T1000 (cell line): ENCODE measurements at regions not wholly inside any gene's neighbourhood (a gene's known extent, or its start where the extent isn't known, plus 50 kb on each side); places are given as distances from the start of the nearest gene placed in this dataset.

Experiments
- DNase-seq: peaks from one replicate; lab custom pipeline; 2025; ENCODE audit warnings: mixed read lengths; lab: John Stamatoyannopoulos, UW

DNA sequence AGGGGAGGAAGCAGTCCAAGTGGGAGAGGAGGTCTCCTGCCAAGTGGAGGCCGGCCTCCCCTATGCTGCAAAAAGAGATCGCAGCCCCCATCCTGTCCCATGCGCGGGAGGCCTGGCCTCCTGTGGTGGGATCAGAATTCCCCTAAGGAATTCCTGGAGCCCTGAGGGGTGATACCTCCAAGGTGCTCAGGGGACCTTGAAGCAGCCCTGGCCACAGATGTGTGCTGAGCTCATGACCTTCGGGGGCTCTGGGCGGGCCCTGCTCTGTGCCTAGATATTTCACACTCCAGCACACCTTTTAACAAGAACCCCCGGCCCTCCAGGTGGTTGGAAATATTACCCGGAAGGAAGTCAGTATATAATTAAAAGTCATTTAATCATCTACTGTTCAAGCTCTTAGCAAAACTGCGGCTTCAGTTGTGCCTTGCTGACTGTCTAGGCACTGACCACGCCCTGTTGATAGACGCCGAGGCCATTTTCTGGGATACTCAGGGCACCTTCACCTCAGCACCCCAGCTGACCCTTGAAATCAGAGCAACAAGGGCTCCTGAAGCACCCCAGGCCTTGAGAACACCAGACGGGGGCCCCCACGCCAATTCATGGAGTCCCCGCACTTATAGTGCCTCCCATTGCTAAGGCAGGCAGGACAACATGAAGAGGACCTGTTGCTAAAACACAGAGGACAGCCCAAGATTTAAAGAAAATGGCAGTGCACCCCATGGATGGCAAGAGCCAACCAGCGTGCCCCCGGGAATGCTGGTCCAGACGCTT, 119.1 kb downstream of the NDUFA10 start:
- no peak for DNase-seq

DNA sequence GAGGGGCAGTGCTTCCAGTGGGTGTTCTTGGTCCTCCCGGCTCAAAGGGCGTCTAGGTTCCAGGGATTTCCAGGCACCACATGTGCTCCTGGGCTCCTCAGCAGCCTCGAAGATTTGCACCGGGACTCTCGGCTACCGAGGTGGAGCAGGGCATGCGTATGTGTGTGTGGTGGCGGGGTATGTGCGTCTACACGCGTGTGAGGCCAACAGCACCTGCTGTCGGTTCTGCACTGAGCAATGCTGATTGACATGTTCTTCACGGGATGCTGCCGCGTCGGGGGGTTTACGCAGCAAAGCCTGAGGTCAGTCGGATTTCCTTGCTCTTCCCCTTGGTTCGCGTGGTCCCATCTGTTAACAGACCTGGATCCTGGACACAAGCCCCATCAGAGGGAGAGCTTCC, 119.8 kb downstream of the NDUFA10 start:
- DNase-seq: no peak

DNA sequence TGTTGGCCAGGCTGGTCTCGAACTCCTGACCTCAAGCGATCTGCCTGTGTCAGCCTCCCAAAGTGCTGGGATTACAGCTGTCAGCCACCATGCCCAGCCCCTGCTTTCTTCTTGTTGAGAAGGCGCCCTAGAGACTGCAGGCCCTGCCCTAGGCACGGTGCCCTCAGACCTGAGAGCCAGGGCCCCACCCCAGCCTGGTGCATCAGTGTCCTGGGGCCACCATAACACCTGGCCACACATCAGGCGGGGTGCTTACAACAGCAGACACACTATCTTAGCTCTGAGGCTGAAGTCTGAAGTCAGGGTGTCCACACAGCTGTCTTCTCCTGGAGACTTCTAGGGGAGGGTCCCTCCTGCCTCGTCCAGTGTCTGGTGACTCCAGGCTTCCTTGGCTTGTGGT, 120.6 kb downstream of the NDUFA10 start:
- DNase-seq: no peak

DNA sequence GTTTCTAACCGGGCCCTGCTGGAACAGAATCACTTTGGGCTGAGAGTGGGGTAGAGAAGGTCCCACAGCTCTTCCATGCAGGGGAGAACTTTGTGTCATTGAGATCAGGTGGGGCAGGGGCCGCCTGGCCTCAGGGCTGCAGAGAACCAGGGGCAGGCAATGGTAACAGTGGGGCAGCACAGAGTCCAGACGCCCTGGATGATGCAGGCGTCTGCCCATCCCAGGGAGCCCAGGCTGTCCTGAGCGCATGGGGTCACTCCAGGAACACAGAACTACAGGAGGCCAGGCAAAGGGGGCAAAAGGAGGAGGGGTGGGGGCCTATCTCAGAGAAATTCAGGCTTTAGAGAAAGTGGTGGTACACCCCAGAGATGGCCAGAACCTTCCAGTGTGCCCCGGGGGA, 121.3 kb downstream of the NDUFA10 start:
- no peak for DNase-seq

DNA sequence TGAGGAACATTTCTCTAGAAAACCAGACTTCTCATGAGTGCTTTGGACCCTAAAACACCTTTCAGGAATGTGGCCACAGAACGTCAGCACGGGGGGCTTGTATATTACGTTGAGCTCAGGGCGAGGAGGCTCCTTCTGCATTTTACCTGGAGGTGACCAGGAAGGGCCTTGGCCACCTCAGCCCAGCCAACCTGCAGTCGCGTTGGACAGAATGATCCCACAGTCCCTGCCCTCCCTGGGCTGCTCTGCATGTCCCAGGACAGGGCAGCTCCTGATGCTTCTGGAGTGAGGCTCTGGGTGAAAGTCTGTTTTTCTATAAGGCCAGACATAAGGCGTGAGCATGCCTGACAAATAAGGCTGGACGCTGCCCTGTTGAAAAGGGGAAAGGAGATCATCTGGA, 121.9 kb downstream of the NDUFA10 start:
- DNase-seq: no peak

DNA sequence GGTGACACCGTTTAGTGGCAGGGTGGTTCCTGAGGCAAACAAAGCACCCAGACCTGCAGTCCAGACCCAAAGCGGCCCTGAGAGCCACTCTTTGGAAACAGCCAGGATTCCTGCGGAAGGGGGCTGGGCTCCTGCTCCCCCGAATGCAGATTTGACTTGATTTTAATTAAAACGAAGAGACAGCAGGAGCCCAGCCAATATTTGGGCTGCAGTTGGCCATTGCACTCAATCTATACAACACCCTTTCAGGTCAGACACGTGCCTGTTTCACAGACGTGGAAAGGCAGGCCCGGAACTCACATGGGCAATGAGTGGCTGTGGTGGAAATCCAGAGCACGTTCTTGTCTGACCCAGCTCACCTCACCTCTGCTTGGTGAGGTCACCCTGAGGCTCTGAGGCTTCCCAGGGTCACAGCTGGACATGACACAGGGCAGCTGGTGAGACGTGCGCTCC, 122.4 kb downstream of the NDUFA10 start:
- DNase-seq: no peak

DNA sequence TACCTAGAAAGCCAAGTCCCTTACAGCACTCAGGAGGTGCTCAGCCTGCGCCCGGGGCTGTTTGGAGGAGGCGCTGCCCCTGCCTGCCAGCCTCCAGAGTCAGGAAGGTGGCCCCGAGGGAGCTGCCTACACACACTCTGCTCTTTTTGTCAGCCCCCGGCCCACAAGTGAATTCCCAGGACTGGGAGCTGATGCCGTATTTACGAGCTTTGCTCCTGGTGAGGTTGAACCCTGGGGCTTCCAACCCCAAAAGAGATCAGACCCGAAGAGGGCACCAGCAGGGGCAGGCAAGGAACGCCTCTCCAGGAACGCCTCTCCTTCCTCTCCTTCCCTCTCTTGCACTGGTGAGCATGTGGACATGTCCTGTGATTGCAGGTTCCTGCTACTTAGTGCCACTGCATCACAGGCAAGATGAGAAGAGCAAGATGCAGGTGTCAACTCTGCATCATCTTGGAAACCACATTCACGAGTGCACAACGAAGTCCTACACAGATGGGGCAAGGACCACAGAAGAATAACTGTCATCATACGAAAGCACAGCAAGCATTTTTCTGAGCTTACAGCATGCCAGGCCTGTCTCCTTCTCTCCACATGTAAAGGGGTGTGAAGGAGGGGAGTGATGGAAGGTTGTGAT, 126.7 kb downstream of the NDUFA10 start:
- DNase-seq: no peak

DNA sequence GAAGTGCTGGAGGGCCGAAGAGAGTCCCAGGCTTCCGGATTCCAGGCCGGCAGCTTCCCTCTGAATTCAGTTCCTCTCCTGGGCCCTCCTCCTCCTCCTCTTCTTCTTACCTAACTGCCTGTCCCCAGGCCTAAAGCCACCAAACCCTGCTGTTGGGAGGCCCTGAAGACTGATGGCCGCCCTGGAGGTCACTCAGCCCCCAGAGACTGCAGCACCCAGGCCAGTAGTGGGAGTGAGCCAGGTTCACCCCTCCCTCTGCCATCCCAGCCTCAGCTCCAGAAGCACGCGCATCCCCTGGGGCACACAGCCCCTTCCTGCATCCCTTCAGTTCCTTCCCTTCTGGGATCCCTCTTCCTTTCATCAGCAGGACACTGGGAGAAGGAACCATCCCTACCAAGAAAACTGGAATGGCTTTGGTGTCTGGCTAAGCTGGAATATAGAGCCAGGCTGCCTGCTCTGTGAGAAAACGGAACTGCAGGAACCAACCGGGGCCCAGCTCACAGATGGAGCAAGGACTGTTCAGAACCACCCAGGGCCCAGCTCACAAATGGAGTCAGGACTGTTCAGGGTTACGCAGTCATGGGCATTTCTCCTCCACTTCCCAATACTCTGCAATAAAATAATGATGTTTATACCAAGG, 127.4 kb downstream of the NDUFA10 start:
- DNase-seq: no peak

DNA sequence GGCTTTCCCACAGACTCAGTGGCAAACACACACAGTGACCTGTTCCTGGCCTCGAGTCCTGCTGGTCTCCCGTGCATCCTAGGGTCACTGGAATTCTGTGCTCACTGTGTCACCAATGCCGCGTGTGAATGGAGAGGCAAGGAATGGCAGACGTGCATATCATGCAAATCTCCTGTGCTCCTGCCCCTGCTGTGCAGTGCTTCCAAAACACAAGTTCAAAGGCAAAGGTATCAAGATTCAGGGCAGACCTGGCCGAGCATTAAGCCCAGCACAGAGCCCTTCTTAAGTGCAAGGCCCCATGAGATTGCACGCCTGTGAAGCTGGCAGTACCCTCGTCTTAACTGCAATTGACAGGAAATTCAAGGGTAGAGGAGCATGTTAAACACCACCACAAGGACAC, 129.1 kb downstream of the NDUFA10 start:
- no peak for DNase-seq

DNA sequence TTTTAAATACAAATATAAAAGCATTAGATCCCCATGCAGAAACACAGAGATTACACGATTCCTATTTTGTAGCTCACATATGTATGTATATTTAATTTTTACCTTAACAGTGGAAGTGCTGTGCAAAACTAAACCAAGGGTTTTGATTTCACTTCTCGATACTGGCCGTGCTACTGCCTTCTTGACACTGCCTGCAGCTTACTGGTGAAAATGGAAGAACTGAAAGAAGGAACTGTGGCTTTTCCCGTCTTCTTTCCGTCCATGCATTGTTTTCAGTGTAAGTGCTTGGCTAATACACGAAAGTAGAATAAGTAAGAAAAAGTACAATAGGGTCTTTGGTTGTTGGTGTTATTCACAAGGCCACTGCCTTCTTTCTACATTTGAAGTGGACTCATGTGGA, 129.5 kb downstream of the NDUFA10 start:
- no peak for DNase-seq

DNA sequence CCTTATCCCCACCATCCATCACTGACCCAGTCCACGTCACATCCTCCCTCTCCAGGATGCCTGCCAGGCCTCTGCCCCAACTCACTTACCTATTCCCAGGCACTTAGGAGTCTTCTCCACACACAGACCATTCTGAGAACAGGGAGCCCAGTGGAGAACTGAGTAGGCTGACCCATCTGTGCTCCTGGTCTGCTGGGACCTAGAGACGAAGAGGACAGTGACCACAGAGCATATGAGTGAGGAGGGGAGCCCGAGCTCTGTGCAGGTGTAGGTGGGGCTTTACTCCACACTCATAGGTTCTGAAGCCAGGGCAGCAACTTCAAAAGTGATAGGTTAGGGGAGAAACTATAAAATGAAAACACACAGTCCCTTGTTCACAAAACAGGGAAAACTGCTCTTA, 130.0 kb downstream of the NDUFA10 start:
- no peak for DNase-seq

DNA sequence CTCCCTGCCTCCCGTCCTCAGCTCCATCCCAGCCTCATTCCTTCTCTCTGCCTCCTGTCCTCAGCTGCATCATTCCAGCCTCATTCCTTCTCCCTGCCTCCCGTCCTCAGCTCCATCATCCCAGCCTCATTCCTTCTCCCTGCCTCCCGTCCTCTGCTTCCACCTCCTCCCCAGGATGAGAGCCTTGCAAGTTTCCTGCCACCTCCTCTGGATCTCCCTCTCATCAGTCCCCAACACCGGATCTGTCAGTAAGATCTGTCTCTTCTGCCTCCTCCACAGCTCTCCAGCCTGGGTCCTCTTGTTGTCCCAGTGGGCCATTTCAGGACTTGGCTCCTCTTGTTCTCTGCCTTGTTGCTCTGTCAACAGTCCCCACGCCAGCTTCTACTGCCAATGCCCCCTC, 130.9 kb downstream of the NDUFA10 start:
- DNase-seq: no peak

DNA sequence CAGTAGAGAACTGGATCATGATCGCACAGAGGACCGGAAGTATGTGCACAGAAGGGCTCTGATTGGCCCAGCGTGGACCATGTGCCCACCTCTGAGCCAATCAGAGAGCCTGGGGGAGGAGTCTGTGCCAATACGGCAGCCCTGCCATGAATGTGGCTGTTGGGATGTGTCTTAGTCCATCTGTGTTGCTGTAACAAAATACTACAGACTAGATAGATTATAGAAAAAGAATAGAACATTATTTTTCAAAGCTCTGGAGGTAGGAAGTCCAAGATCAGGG, 132.0 kb downstream of the NDUFA10 start:
- no peak for DNase-seq

DNA sequence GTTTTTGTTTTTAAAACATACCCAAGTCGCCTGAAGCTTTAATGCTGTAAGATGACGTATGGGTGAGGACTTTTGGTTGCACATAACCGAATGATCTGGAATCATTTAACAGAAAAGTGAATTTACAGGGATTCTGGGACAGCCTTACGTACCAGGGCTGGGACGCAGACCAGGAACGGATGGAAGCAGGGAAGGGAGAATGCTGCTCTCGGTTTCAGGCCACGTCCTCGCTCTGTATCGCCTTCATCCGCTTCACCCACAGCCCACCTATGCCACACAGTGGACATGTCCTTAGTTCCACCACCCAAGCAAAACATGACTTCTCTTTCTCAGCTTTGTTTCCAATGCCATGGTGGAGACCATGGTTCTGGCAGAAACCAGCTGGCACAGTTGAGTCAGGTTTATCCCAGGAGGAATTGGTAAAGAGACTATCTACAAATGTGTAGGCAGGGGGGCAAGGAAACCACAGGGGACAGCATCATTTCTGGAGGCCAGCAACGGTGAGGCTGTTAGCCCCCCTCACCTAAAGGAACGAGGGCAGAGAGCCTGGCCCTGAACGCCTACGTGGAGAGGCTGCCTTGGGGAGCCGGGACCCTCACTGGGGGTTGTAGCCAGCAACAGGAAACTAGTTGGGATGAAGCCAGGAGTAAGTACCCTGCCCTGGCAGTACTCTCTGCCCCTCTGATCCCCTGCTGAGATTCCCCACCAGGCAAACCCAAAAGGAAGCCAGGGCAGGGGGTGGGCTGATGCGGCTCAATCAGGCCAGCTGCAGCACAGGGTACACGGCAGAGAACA, 132.5 kb downstream of the NDUFA10 start:
- DNase-seq: no peak

DNA sequence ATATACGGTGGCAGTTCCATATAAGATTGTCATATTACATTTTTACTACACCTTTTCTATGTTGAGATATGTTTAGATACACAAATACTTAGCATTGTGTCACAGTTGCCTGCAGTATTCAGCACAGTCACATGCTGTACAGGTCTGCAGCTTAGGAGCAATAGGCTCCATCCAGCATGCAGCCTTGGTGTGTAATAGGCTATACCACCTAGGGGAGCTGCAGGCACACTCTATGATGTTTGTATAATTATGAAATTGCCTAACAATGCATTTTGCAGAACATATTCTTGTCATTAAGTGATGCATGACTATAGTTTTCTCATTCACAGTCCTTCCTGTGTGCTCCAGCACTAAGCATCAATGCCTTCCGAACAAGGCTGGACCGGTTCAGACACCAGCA, 133.4 kb downstream of the NDUFA10 start:
- no peak for DNase-seq

DNA sequence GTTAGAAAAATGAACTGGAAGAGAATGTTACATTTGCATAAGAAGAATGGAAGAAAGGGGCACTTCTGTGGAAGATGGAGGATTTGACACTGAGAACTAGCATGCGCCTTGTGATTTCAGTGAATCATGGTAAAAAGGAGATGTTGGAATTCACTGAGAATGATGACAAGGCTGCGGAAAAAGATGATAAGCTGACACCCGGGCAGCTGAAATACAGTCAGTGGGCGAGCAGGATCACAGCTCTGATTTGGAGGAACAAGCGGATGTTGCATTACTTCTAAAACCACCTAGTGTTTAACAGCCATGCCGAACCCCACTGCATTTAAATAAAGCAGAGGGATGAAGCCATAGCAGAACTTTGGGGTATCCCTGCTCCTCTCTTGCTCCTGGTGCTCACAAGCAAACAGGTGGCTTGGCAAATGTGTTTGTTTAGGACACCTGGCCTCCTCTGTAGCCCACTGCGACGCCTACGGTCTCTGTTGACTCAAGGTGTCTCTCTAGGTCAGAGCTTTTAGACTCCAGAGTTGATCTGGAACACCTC, 134.9 kb downstream of the NDUFA10 start:
- DNase-seq: no peak

DNA sequence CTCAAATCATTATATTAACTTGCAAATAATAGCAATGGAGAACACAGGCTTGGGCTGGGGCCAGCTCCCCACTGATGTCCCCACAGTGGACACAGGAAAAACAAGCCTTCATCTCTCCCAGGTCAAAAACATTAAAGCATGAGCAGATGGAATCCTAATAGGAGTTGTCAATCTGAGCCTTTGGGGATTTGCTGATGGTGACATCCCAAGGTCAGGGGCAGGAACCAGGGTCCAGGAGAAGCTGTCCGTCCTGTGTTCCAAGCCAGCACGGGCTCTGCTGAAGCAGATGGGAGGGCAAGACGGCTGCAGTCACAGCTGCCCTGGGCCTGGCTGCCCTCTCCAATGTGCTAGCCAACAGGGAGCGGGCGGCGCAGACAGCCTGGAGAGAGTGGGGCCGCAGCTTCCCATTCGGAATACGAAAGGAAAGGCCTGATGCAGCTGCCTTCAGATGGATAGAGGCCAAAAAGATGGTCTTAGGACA, 135.5 kb downstream of the NDUFA10 start:
- no peak for DNase-seq

DNA sequence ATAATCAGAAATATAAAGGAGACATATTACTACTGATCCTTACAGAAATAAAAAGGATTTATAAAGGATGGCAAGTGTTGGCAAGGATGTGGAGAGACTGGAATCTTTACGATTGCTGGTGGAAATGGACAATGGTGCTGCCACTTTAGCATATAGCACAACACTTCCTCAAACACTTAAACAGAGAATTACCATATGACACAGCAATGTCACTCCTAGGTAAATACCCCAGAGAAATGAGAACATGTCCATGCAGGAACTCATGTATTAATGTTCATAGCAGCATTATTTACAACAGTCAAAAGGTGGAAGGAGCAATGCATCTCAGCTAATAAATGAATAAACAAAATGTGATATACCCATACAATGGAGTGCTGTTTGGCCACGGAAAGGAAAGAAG, 137.5 kb downstream of the NDUFA10 start:
- no peak for DNase-seq

DNA sequence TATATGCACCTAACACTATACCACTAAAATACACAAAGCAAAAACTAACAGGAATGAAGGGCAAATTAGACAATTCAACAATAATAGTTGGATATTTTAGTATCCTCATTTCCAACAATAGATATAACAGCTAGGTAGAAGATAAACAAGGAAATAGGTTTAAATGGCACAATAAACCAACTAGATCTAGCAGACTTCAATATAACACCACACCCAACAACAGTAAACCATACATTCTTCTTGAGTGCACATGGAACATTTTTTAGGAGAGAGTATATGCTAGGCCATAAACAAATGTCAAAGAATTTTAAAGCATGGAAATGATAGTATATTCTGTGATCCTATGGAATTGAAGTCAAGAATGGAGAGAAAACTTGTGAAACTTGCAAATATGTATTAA, 138.4 kb downstream of the NDUFA10 start:
- no peak for DNase-seq

DNA sequence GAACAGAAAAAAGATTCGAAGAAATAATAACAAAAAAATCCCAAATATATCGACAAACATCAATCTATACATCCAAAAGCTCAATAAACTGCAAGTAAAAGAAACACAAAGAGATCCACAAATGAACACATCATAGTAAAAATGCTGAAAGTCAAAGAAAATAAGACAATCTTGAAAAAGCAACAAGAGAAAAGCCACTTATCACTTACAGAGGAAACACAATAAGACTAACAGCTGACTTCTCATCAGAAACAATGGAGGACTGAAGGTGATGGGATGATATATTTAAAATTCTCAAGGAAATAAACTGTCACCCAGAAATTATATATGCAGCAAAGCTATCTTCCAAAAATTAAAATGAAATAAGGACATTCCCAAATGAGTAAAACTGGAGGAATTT, 140.3 kb downstream of the NDUFA10 start:
- no peak for DNase-seq

DNA sequence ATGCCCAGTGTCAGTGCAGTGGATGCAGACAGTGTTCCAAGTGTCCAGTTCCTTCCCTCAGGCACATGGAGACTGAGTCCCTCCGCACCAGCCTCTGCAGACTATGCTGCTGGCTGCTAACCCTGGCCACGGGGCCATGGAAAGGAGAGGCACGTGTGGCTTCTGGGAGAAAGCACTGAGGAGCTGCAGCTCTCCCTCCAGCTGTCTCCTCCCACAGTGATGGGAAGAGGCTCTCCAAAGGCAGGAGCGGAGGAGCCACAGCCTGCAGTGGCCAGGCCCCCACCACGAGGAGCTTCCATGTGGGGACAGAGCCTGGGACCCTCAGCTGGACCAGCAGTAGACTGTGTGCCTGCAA, 141.1 kb downstream of the NDUFA10 start:
- no peak for DNase-seq

DNA sequence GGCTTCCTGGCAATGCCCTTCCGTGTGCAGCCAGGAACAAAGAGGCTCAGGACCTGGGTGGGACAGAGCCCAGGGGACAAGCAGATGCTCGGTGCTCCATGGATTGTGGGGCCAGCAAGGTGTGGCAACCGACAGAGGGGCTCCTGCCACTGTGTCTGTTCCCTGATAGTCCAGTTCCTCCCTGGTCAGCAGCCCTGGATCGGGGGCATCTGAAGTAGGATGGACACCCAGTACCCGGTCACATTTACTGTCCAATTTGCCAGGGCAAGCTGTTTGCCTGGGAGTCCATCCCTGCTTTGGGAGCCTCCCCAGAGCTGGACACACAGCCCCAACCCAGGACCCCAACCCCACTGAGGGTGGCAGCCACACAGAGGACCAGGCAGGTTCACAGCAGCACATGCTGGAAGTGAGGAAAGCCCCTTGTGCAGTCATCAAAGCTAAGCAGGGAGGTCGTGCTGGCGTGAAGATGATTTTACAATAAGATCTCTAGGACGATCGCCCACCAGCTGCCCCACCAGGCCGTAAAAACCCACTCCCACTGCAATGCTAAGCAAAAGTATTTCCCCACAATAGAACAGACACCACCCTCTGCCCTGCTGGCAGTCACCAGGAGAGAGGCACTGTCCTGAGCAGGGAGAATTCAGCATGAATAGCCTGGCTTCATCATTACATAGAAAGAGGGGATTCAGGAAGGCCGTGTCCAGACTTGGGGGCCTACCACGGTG, 141.7 kb downstream of the NDUFA10 start:
- DNase-seq: no peak
